GM12873 (cell line): ENCODE measurements at regions not wholly inside any gene's neighbourhood (a gene's known extent, or its start where the extent isn't known, plus 50 kb on each side); places are given as distances from the start of the nearest gene placed in this dataset.
A peak's percentile ranks its signal among the peaks of the same experiment; 100 is the strongest.

ENCODE experiments used
- CTCF ChIP-seq: IDR thresholded peaks from 2 replicates; pipeline ENCODE4 v1.5.1; 2012; ENCODE audit warnings: low read depth, mild to moderate bottlenecking, moderate library complexity, low read length, control low read depth; ENCODE audit not compliant: insufficient read depth; ENCODE audit errors: missing control alignments

DNA sequence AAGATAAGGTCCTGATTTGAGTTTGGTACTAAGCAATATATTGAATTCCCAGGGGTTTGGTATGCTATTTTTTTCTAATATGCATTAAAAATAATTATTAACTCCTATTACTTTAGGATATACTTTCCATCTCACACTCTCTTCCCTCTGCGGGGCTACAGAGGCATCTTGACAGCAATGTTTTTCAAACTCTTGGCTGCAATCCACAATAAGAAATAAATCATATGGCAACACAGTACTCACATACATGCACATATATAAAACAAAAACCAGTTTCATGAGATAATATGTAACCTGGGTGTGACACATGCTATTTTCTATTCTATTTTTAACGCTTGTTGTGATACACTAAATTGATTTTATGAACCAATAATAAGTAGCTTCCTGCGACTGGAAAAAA lies 189.5 kb downstream of the UNC5CL start:
- no peak for TF ChIP-seq CTCF

- TF ChIP-seq CTCF: no peak
Observed at GRCh38 chr6:40848868-40849514, 190.0 kb downstream of the UNC5CL start.

DNA sequence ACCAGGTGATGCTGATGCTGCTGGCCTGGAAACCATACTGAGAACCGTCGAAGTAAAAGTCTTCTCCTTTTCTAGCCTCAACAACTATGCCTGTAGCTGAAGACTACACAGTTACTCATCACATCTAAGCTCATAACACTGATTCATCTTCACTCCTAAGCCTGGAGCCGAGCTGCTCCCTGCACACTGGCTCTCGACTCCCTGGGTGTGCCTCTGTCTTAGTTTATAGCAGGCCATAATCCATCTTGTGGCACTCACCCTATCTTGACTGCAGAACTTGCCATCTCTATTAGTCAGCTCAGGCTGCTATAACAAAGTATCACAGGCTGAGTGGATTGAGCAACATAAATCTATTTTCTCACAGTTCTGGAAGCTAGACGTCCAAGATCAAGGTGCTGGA lies 191.0 kb downstream of the UNC5CL start:
- TF ChIP-seq CTCF: no peak

- peak; percentile 80 for TF ChIP-seq CTCF
Observed at GRCh38 chr6:40845553-40845952, 193.5 kb downstream of the UNC5CL start.

DNA sequence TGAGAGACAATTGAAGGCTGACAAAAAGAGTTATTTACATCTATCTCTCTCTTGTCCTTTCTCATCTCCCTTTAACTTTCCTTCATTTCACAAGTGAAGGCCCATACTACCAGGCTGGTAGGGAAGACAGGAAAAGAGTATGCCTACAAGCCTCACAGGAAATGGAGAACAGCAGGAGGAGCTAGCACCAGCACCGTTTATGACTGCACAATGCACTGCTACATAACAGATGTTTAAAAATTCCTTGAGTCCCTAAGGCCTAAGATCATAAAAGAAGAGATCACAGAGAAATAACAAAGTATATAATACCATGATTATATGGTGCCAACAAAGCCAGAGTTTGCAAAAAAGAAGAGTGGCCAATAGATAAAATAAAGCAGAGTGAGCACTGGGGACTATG lies 194.8 kb downstream of the UNC5CL start:
- no peak for TF ChIP-seq CTCF

GRCh38 chr6:40841721-40842120 lies 197.3 kb downstream of the UNC5CL start:
- TF ChIP-seq CTCF: no peak

GRCh38 chr6:40832691-40833090 lies 206.3 kb downstream of the UNC5CL start:
- TF ChIP-seq CTCF: no peak

GRCh38 chr6:40831381-40831780 lies 207.6 kb downstream of the UNC5CL start:
- TF ChIP-seq CTCF: no peak
